Fibroblast of lung (primary cell): ENCODE measurements at regions not wholly inside any gene's neighbourhood (a gene's known extent, or its start where the extent isn't known, plus 50 kb on each side); places are given as distances from the start of the nearest gene placed in this dataset.

Source experiments
- EZH2 ChIP-seq: IDR thresholded peaks from 2 replicates; pipeline ENCODE4 v1.5.1; 2012; ENCODE audit warnings: low read length, control low read depth, mild to moderate bottlenecking; ENCODE audit errors: missing control alignments
- TF ChIP-seq, protein P1 (sequence below), 2 donors: IDR thresholded peaks in 1 of 2; conservative IDR thresholded peaks in 1 of 2; 1 replicate in 1 of 2; 2 replicates in 1 of 2; pipeline ENCODE4 v1.5.1; 2011 to 2012; ENCODE audit warnings: low read length in 2 of 2, control low read depth in 1 of 2, inconsistent platforms in 1 of 2, low read depth in 1 of 2, mild to moderate bottlenecking in 1 of 2

DNA sequence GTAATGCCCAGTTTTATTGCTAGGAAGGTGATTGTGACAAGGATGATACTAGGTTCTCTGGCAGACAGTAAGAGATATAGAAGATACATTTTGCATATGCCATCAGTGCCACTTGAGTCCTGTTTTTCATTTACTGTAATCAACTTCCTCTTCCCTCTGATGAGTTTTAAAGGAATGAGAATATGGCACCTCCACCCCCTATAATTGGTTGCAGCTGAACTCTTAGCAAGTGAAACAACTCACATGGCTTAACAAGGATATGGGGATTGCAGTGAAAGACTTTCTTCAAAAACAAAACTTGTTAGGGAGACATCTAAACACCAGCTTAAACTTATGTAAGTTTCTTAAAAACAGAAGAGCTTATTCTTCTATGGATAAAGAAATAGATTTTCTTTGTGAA is 90.0 kb downstream of the AREG start:
- TF ChIP-seq, protein P1, sequence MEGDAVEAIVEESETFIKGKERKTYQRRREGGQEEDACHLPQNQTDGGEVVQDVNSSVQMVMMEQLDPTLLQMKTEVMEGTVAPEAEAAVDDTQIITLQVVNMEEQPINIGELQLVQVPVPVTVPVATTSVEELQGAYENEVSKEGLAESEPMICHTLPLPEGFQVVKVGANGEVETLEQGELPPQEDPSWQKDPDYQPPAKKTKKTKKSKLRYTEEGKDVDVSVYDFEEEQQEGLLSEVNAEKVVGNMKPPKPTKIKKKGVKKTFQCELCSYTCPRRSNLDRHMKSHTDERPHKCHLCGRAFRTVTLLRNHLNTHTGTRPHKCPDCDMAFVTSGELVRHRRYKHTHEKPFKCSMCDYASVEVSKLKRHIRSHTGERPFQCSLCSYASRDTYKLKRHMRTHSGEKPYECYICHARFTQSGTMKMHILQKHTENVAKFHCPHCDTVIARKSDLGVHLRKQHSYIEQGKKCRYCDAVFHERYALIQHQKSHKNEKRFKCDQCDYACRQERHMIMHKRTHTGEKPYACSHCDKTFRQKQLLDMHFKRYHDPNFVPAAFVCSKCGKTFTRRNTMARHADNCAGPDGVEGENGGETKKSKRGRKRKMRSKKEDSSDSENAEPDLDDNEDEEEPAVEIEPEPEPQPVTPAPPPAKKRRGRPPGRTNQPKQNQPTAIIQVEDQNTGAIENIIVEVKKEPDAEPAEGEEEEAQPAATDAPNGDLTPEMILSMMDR (conservative IDR thresholded peaks at IDR 0.05 in 1 of 2, IDR thresholded peaks at IDR 0.05 in 1 of 2; ENCODE audit: low read depth in 1 of 2, low read length in 2 of 2), result no peak
- TF ChIP-seq EZH2, result no peak
